ENCODE measurements at regions not wholly inside any gene's neighbourhood (a gene's known extent, or its start where the extent isn't known, plus 50 kb on each side); places are given as distances from the start of the nearest gene placed in this dataset.

GRCh38 chr18:73923866-73924265, 223.8 kb downstream of the FBXO15 start (continued):
- no peak for TF ChIP-seq PML (IDR thresholded peaks at IDR 0.05; ENCODE audit: low read length)
- no peak for TF ChIP-seq PAX8 (IDR thresholded peaks at IDR 0.05)
- no peak for TF ChIP-seq CBFB (IDR thresholded peaks at IDR 0.05; ENCODE audit: low read depth)
- no peak for TF ChIP-seq TBL1XR1 (IDR thresholded peaks at IDR 0.05; ENCODE audit: low read depth, low read length)
- no peak for TF ChIP-seq NKRF (conservative IDR thresholded peaks at IDR 0.05)

GRCh38 chr18:73920033-73920432, 227.6 kb downstream of the FBXO15 start:
- SMC1A ChIA-PET (ENCODE audit: uncharacterized antibody, unreplicated experiment) = interaction anchor here (1.4 kb wide), 1 partner anchor 33 kb away, joined by 3 read pairs; no protein-coding TSS in a partner anchor
- CTCF ChIA-PET = no interaction called here
- no TSS peak for BruUV-seq (replicated peaks)
- no peak overlapping the region for H3K27ac ChIP-seq (ENCODE audit: control insufficient read depth, insufficient read depth)
- H3K9me3 ChIP-seq (replicated peaks; ENCODE audit: control insufficient read depth, insufficient read depth, low read length) = no peaks in the 10 kb centered on the region
- no peak overlapping the region for H2AFZ ChIP-seq (ENCODE audit: control insufficient read depth, low read depth, low read length)
- RAD21 ChIA-PET (ENCODE audit: unreplicated experiment) = no interaction called here
- DNase-seq (ENCODE audit: low read depth, low spot score) (no peak), ATAC-seq (no peak), FAIRE-seq (no peak)
- H3K27me3 ChIP-seq (replicated peaks in 1 of 2; ENCODE audit: control insufficient read depth in 2 of 2, insufficient read depth in 2 of 2, low read length in 1 of 2) = no peaks in the 10 kb centered on the region
- no peaks in the 10 kb centered on the region for H3K36me3 ChIP-seq (ENCODE audit: control insufficient read depth in 2 of 2, insufficient read depth in 2 of 2, low read length in 1 of 2)
- no peaks in the 10 kb centered on the region for H3K79me2 ChIP-seq (ENCODE audit: control insufficient read depth, insufficient read depth, low read length)
- H3K4me3 ChIP-seq = no peak overlapping the region
- POLR2A ChIA-PET = no interaction called here
- no peaks in the 10 kb centered on the region for H4K20me1 ChIP-seq (ENCODE audit: control insufficient read depth, insufficient read depth)
- H3K4me1 ChIP-seq (ENCODE audit: control insufficient read depth, insufficient read depth, low read length) = no peaks in the 10 kb centered on the region
- H3K4me2 ChIP-seq (ENCODE audit: control insufficient read depth, insufficient read depth) = no peak overlapping the region
- 0% methylated on average over 2 of the region's 2 CpGs for WGBS (ENCODE audit: insufficient coverage, insufficient replicate concordance, low lambda C conversion rate, missing lambda C conversion rate)
- in situ Hi-C loops (cut with MboI) = no loop called here
- H3K9ac ChIP-seq (ENCODE audit: control insufficient read depth, insufficient read depth, low read length) = no peak overlapping the region
- intact Hi-C loops (cut with micrococcal nuclease; ENCODE audit: unreplicated experiment) = no loop called here
- TF ChIP-seq PAX5 (IDR thresholded peaks at IDR 0.05; ENCODE audit: borderline replicate concordance, low read depth, low read length) (no peak), PRDM15 (CRISPR knock-in tag; IDR thresholded peaks at IDR 0.05) (no peak), PKNOX1 (IDR thresholded peaks at IDR 0.05) (no peak), ZSCAN29 (IDR thresholded peaks at IDR 0.05) (no peak), BCL11A (IDR thresholded peaks at IDR 0.05; ENCODE audit: low read depth, low read length) (no peak), JUNB (IDR thresholded peaks at IDR 0.05) (no peak), ZNF687 (IDR thresholded peaks at IDR 0.05) (no peak)
